H1 (cell line): ENCODE measurements at regions not wholly inside any gene's neighbourhood (a gene's known extent, or its start where the extent isn't known, plus 50 kb on each side); places are given as distances from the start of the nearest gene placed in this dataset.

Experiments
- CTCF ChIA-PET: fragments of 300-600 bp; sonication (Branson Sonifier 250); formaldehyde crosslinking; loops from one replicate; lab custom pipeline; 2021; ENCODE audit not compliant: partially characterized antibody; lab: Charles Lee
- POLR2A ChIA-PET: fragments of 300-600 bp; sonication (Branson Sonifier 250); formaldehyde crosslinking; loops from one replicate; lab custom pipeline; 2021; ENCODE audit warnings: inconsistent platforms; ENCODE audit not compliant: partially characterized antibody; lab: Charles Lee
- DNase-seq, 2 experiments: peaks; one replicate each; pipeline versions ENCODE4 v3.0.0 to v3.0.0-alpha.2; 2010 to 2022; ENCODE audit warnings: low spot score in 2 of 2, low read depth in 1 of 2, mixed read lengths in 1 of 2
- FAIRE-seq: peaks from 2 replicates; lab custom pipeline; 2011; peaks lifted over from hg19 to GRCh38; lab: Jason Lieb, UNC
- H2AFZ ChIP-seq: 2 replicates; pipeline ENCODE4 v1.8.1; 2012; ENCODE audit warnings: low read length, inconsistent platforms
- H2AK5ac ChIP-seq: 2 replicates; pipeline ENCODE4 v1.6.1; 2013; ENCODE audit warnings: low read depth, low read length
- H2BK120ac ChIP-seq: replicated peaks from 2 replicates; pipeline ENCODE3; 2013; ENCODE audit warnings: low read depth, low read length, inconsistent platforms
- H2BK12ac ChIP-seq: 2 replicates; pipeline ENCODE4 v1.6.1; 2013; ENCODE audit warnings: low read depth, low read length
- H2BK15ac ChIP-seq: 2 replicates; pipeline ENCODE4 v1.6.1; 2013; ENCODE audit warnings: low read length
- H2BK20ac ChIP-seq: 2 replicates; pipeline ENCODE4 v1.6.1; 2013; ENCODE audit warnings: low read length
- H2BK5ac ChIP-seq: 2 replicates; pipeline ENCODE4 v1.6.1; 2013; ENCODE audit warnings: low read depth, low read length
- H3K14ac ChIP-seq: 2 replicates; pipeline ENCODE4 v1.6.1; 2013; ENCODE audit warnings: inconsistent platforms; ENCODE audit not compliant: insufficient read length
- H3K18ac ChIP-seq: 2 replicates; pipeline ENCODE4 v1.6.1; 2013; ENCODE audit warnings: low read length; ENCODE audit errors: extremely low read depth
- H3K23ac ChIP-seq: 2 replicates; pipeline ENCODE4 v1.6.1; 2013; ENCODE audit warnings: inconsistent platforms; ENCODE audit not compliant: insufficient read length
- H3K23me2 ChIP-seq: 2 replicates; pipeline ENCODE4 v1.6.1; 2013; ENCODE audit warnings: low read depth, low read length
- H3K27ac ChIP-seq: 2 replicates; pipeline ENCODE4 v1.6.1; 2011; ENCODE audit warnings: low read depth, low read length, inconsistent platforms
- H3K27me3 ChIP-seq, 4 experiments: replicated peaks in 1 of 4; 1 replicate in 1 of 4; 2 replicates in 3 of 4; pipeline versions ENCODE4 v1.6.1 to v1.8.1; 2011 to 2013; ENCODE audit warnings: low read length in 3 of 4, mild to moderate bottlenecking in 3 of 4, inconsistent platforms in 2 of 4, mixed read lengths in 2 of 4, moderate library complexity in 1 of 4; ENCODE audit not compliant: control insufficient read depth in 3 of 4, insufficient read depth in 3 of 4; ENCODE audit errors: extremely low read depth in 1 of 4
- H3K36me3 ChIP-seq, 4 experiments: 2 replicates each; pipeline versions ENCODE4 v1.6.1 to v1.8.1; 2011 to 2013; ENCODE audit warnings: mild to moderate bottlenecking in 4 of 4, low read length in 3 of 4, moderate library complexity in 2 of 4, control low read depth in 1 of 4, inconsistent platforms in 1 of 4; ENCODE audit not compliant: insufficient read depth in 4 of 4, control insufficient read depth in 2 of 4
- H3K4ac ChIP-seq: replicated peaks from 2 replicates; pipeline ENCODE3; 2013; ENCODE audit warnings: low read length, low read depth, mixed read lengths, inconsistent platforms; ENCODE audit not compliant: insufficient read length
- H3K4me1 ChIP-seq, 4 experiments: replicated peaks in 1 of 4; 1 replicate in 1 of 4; 2 replicates in 3 of 4; pipeline versions ENCODE4 v1.6.1 to v1.8.1; 2011 to 2013; ENCODE audit warnings: low read length in 3 of 4, inconsistent platforms in 2 of 4, mixed read lengths in 1 of 4; ENCODE audit not compliant: insufficient read depth in 4 of 4, control insufficient read depth in 3 of 4
- H3K4me2 ChIP-seq, 2 experiments: 2 replicates each; pipeline versions ENCODE4 v1.6.1 to v1.8.1; 2011 to 2013; ENCODE audit warnings: low read depth in 2 of 2, low read length in 2 of 2, control low read depth in 1 of 2, inconsistent platforms in 1 of 2, mild to moderate bottlenecking in 1 of 2; ENCODE audit not compliant: insufficient read depth in 1 of 2
- H3K4me3 ChIP-seq, 4 experiments: fragments of 200-600, 300-600 bp in 1 of 4; sonication (generic), shearing (Covaris generic), sonication (Bioruptor Twin) in 1 of 4; 2 replicates each; pipeline versions ENCODE4 v1.5.1 to v1.8.1; 2011 to 2016; ENCODE audit warnings: low read length in 4 of 4, low read depth in 3 of 4, control low read depth in 2 of 4, inconsistent platforms in 2 of 4, mild to moderate bottlenecking in 2 of 4, mixed read lengths in 1 of 4, moderate library complexity in 1 of 4; ENCODE audit not compliant: insufficient read depth in 2 of 4; ENCODE audit errors: extremely low read depth in 1 of 4
- H3K56ac ChIP-seq: replicated peaks from 2 replicates; pipeline ENCODE3; 2013; ENCODE audit warnings: low read depth, mild to moderate bottlenecking, mixed read lengths, low read length, inconsistent platforms; ENCODE audit not compliant: insufficient read length
- H3K79me1 ChIP-seq: 2 replicates; pipeline ENCODE4 v1.6.1; 2013; ENCODE audit warnings: low read depth, low read length, control low read depth
- H3K79me2 ChIP-seq, 2 experiments: 2 replicates each; pipeline versions ENCODE4 v1.6.1 to v1.8.1; 2012 to 2013; ENCODE audit warnings: low read length in 2 of 2, mild to moderate bottlenecking in 2 of 2, inconsistent platforms in 1 of 2; ENCODE audit not compliant: insufficient read depth in 2 of 2, control insufficient read depth in 1 of 2
- H3K9ac ChIP-seq, 4 experiments: replicated peaks in 1 of 4; 1 replicate in 1 of 4; 2 replicates in 3 of 4; pipeline versions ENCODE4 v1.6.1 to v1.8.1; 2011 to 2013; ENCODE audit warnings: low read depth in 3 of 4, low read length in 3 of 4, control low read depth in 2 of 4, mild to moderate bottlenecking in 2 of 4, moderate library complexity in 2 of 4, inconsistent platforms in 1 of 4; ENCODE audit errors: extremely low read depth in 1 of 4
- H3K9me3 ChIP-seq, 2 experiments: 2 replicates each; pipeline versions ENCODE4 v1.6.1 to v1.8.1; 2012 to 2013; ENCODE audit warnings: mild to moderate bottlenecking in 2 of 2, moderate library complexity in 2 of 2, control low read depth in 1 of 2, inconsistent platforms in 1 of 2, low read depth in 1 of 2, low read length in 1 of 2, mixed read lengths in 1 of 2; ENCODE audit not compliant: insufficient read depth in 2 of 2
- H4K20me1 ChIP-seq, 2 experiments: replicated peaks in 1 of 2; 2 replicates each; pipeline versions ENCODE3 to v1.8.1; 2011 to 2013; ENCODE audit warnings: inconsistent platforms in 2 of 2, low read length in 2 of 2, mild to moderate bottlenecking in 1 of 2; ENCODE audit not compliant: insufficient read depth in 2 of 2, control insufficient read depth in 1 of 2
- H4K5ac ChIP-seq: 2 replicates; pipeline ENCODE4 v1.6.1; 2013; ENCODE audit warnings: low read length, low read depth, mixed read lengths, inconsistent platforms; ENCODE audit not compliant: insufficient read length
- H4K8ac ChIP-seq: 2 replicates; pipeline ENCODE4 v1.8.0; 2013; ENCODE audit warnings: mild to moderate bottlenecking, moderate library complexity, low read length, inconsistent platforms; ENCODE audit not compliant: insufficient read depth; ENCODE audit errors: extremely low read depth
- H4K91ac ChIP-seq: replicated peaks from 2 replicates; pipeline ENCODE3; 2013; ENCODE audit warnings: low read length, mixed read lengths, inconsistent platforms; ENCODE audit not compliant: insufficient read length
- CTBP2 ChIP-seq: IDR thresholded peaks from 2 replicates; pipeline ENCODE4 v1.7.0; 2011; ENCODE audit warnings: borderline replicate concordance, mild to moderate bottlenecking, moderate library complexity, mixed read lengths, low read length; ENCODE audit not compliant: insufficient read depth, insufficient read length
- JUN ChIP-seq: IDR thresholded peaks from 2 replicates; pipeline ENCODE4 v1.6.1; 2011; ENCODE audit warnings: low read depth, mild to moderate bottlenecking, improper control_type of control experiment, low read length
- RBBP5 ChIP-seq: IDR thresholded peaks from 2 replicates; pipeline ENCODE4 v1.7.1; 2012; ENCODE audit warnings: low read depth, mild to moderate bottlenecking, inconsistent platforms, low read length, moderate library complexity, borderline replicate concordance
- RFX5 ChIP-seq: IDR thresholded peaks from 2 replicates; pipeline ENCODE4 v1.6.1; 2011; ENCODE audit warnings: low read depth, low read length, improper control_type of control experiment, borderline replicate concordance
- RNF2 ChIP-seq: fragments of 200-900, 300-1000 bp; sonication (generic); IDR thresholded peaks from 2 replicates; pipeline ENCODE4 v1.7.1; 2016; ENCODE audit warnings: borderline replicate concordance, low read depth, mild to moderate bottlenecking, antibody characterized with exemption, low read length; ENCODE audit not compliant: poor library complexity, severe bottlenecking; ENCODE audit errors: missing control alignments
- RXRA ChIP-seq: IDR thresholded peaks from 2 replicates; pipeline ENCODE4 v1.6.1; 2011; ENCODE audit warnings: low read depth, mild to moderate bottlenecking, low read length, moderate library complexity; ENCODE audit not compliant: insufficient read depth
- SIX5 ChIP-seq: IDR thresholded peaks from 2 replicates; pipeline ENCODE4 v1.6.1; 2011; ENCODE audit warnings: mild to moderate bottlenecking, low read depth, low read length
- SP1 ChIP-seq: IDR thresholded peaks from 2 replicates; pipeline ENCODE4 v1.6.1; 2011; ENCODE audit warnings: low read depth, low read length
- TAF1 ChIP-seq: IDR thresholded peaks from 2 replicates; pipeline ENCODE4 v1.6.1; 2011; ENCODE audit warnings: mild to moderate bottlenecking, low read depth, low read length
- USF2 ChIP-seq: IDR thresholded peaks from 2 replicates; pipeline ENCODE4 v1.6.1; 2011; ENCODE audit warnings: low read length, improper control_type of control experiment
- WGBS, 2 experiments: shearing (Covaris generic) in 1 of 2; methylation state at CpG; one replicate each; pipeline versions ENCODE4 v1.1.6 to v1.1.7; 2013 to 2015; ENCODE audit warnings: low lambda C conversion rate in 2 of 2, mixed read lengths in 2 of 2, inconsistent platforms in 1 of 2, low coverage in 1 of 2, missing lambda C conversion rate in 1 of 2; ENCODE audit not compliant: insufficient replicate concordance in 2 of 2, insufficient coverage in 1 of 2, insufficient read length in 1 of 2; ENCODE audit errors: extremely low coverage in 1 of 2, missing lambda C conversion rate in 1 of 2; 5-methylcytosine and 5-hydroxymethylcytosine counted together

GRCh38 chr2:45241061-45241561 is 231.9 kb upstream of the SIX2 start:
- no peak overlapping the region for H2BK5ac ChIP-seq
- H3K36me3 ChIP-seq = no peaks in the 10 kb centered on the region
- FAIRE-seq (no peak), DNase-seq (no peak)
- H3K79me2 ChIP-seq = no peaks in the 10 kb centered on the region
- no peak overlapping the region for H3K4me3 ChIP-seq
- H3K18ac ChIP-seq = no peak overlapping the region
- H3K4me1 ChIP-seq = peaks cover 0 to 7% (median 0%) of the 10 kb centered on the region in 4 experiments; a peak in 2 of 7 replicates
- no peaks in the 10 kb centered on the region for H3K79me1 ChIP-seq
- no peaks in the 10 kb centered on the region for H4K20me1 ChIP-seq
- no peak overlapping the region for H2BK20ac ChIP-seq
- ChIA-PET POLR2A (interaction anchor here (1.5 kb wide), 1 partner anchor 12 kb away, joined by 3 read pairs; no protein-coding TSS in a partner anchor), CTCF (interaction anchor here (1.3 kb wide), 1 partner anchor 16 kb away, joined by 3 read pairs; no protein-coding TSS in a partner anchor)
- H3K9ac ChIP-seq = no peak overlapping the region
- no peak overlapping the region for H3K27ac ChIP-seq
- no peak overlapping the region for H3K4me2 ChIP-seq
- no peak overlapping the region for H2AFZ ChIP-seq
- no peaks in the 10 kb centered on the region for H3K23me2 ChIP-seq
- no peak overlapping the region for H3K56ac ChIP-seq
- no peak overlapping the region for H4K91ac ChIP-seq
- H2BK15ac ChIP-seq = no peak overlapping the region
- H4K5ac ChIP-seq = no peak overlapping the region
- H3K4ac ChIP-seq = no peak overlapping the region
- TF ChIP-seq USF2 = no peak
- TF ChIP-seq JUN = no peak
- no peak for TF ChIP-seq TAF1
- no peak for TF ChIP-seq RNF2
- no peak for TF ChIP-seq RBBP5
- no peak for TF ChIP-seq RXRA
- TF ChIP-seq CTBP2 = no peak
- no peak for TF ChIP-seq SIX5
- TF ChIP-seq SP1 = no peak
- no peak for TF ChIP-seq RFX5
- no peak overlapping the region for H2BK12ac ChIP-seq
- H3K23ac ChIP-seq = no peak overlapping the region
- no peak overlapping the region for H4K8ac ChIP-seq
- no peak overlapping the region for H3K14ac ChIP-seq
- H2AK5ac ChIP-seq = no peak overlapping the region
- 94% methylated on average over 3 of the region's 3 CpGs; no CpG with 5 or more reads in 1 of the 2 experiments for WGBS, 2 experiments
- no peak overlapping the region for H2BK120ac ChIP-seq
- H3K27me3 ChIP-seq = no peaks in the 10 kb centered on the region
- no peaks in the 10 kb centered on the region for H3K9me3 ChIP-seq
